ENCODE measurements at regions not wholly inside any gene's neighbourhood (a gene's known extent, or its start where the extent isn't known, plus 50 kb on each side); places are given as distances from the start of the nearest gene placed in this dataset.

DNA sequence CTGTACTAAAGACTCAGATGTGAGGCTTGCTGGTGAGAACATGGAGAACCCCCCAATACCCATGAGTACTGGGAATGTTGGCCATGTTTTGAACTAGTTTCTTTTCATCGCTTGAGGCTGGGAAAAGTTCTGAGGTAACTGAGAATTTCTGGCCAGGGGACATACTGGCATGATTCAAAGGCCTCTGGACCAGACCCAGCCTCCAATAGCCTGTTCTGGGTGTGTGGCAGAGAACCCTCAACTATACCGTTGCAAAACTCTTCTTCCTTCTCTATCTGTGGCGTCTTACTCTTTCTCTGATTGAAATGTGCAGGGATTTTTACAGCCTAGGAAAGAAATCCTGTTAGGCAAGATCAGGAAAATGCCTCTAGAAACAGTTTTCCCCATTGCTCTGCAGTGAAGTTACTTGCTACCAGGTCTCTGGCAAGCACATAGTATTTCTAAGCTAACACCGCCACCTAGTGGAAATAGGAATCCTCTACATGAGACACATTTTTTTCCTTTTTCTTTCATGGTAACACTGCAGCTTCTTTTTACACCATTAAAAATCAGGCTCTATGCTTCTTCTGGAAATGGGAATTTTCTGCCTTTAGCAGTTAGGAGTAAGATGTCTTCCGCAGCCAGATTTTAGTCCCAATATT is 170.7 kb upstream of the ZCCHC13 start:
- H3K36me3 ChIP-seq (ENCODE audit: insufficient read depth, low read length), result no peaks in the 10 kb centered on the region

DNA sequence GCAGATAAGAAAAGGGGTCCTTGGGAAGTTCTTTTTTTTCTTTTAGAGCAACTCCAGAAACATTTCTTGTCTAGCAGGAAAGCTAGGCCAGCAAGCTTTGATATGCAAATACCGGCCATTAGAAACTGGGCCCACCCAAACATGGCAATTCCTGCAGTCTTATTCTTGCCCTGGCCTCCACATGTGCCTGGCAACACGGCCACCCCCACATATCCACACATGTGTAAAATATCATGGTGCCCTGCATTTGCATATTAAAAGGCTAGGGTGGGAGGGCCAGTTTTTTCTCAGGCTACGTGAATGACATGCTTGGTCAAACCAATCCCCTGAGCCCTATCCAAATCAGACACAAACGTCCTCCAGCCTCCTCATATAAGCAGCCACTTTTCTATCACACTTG is 171.7 kb upstream of the ZCCHC13 start:
- Histone ChIP-seq H3K27me3 (ENCODE audit: low read length) (no peaks in the 10 kb centered on the region), H3K9ac (ENCODE audit: low read length) (no peak overlapping the region), H3K4me2 (ENCODE audit: low read depth, low read length, poor library complexity, severe bottlenecking) (no peak overlapping the region), H3K9me3 (ENCODE audit: low read length) (no peaks in the 10 kb centered on the region), H2AFZ (ENCODE audit: low read length) (no peak overlapping the region), H3K9me2 (replicated peaks; ENCODE audit: insufficient read depth, low read length) (no peaks in the 10 kb centered on the region), H4K20me1 (ENCODE audit: insufficient read depth, low read depth, low read length) (no peaks in the 10 kb centered on the region), H3K27ac (ENCODE audit: low read length) (no peak overlapping the region), H3K36me3 (ENCODE audit: insufficient read depth, low read length) (no peaks in the 10 kb centered on the region), H3K4me1 (ENCODE audit: low read length) (no peaks in the 10 kb centered on the region; the same call in 1 of the 2 replicates), H3K4me3 (ENCODE audit: low read length) (no peak overlapping the region), H3K79me2 (ENCODE audit: low read length) (no peaks in the 10 kb centered on the region)
- DNase-seq, result peak; percentile 46

More for the DNA sequence above, 170.7 kb upstream of the ZCCHC13 start:
- Histone ChIP-seq H3K9ac (ENCODE audit: low read length) (no peak overlapping the region), H3K9me2 (replicated peaks; ENCODE audit: insufficient read depth, low read length) (no peaks in the 10 kb centered on the region), H3K27ac (ENCODE audit: low read length) (no peak overlapping the region), H2AFZ (ENCODE audit: low read length) (no peak overlapping the region), H3K9me3 (ENCODE audit: low read length) (no peaks in the 10 kb centered on the region), H3K4me2 (ENCODE audit: low read depth, low read length, poor library complexity, severe bottlenecking) (no peak overlapping the region), H3K4me3 (ENCODE audit: low read length) (no peak overlapping the region), H3K4me1 (ENCODE audit: low read length) (no peaks in the 10 kb centered on the region; the same call in 1 of the 2 replicates), H3K79me2 (ENCODE audit: low read length) (no peaks in the 10 kb centered on the region), H4K20me1 (ENCODE audit: insufficient read depth, low read depth, low read length) (no peaks in the 10 kb centered on the region), H3K27me3 (ENCODE audit: low read length) (no peaks in the 10 kb centered on the region)
- peak; percentile 88 for DNase-seq

DNA sequence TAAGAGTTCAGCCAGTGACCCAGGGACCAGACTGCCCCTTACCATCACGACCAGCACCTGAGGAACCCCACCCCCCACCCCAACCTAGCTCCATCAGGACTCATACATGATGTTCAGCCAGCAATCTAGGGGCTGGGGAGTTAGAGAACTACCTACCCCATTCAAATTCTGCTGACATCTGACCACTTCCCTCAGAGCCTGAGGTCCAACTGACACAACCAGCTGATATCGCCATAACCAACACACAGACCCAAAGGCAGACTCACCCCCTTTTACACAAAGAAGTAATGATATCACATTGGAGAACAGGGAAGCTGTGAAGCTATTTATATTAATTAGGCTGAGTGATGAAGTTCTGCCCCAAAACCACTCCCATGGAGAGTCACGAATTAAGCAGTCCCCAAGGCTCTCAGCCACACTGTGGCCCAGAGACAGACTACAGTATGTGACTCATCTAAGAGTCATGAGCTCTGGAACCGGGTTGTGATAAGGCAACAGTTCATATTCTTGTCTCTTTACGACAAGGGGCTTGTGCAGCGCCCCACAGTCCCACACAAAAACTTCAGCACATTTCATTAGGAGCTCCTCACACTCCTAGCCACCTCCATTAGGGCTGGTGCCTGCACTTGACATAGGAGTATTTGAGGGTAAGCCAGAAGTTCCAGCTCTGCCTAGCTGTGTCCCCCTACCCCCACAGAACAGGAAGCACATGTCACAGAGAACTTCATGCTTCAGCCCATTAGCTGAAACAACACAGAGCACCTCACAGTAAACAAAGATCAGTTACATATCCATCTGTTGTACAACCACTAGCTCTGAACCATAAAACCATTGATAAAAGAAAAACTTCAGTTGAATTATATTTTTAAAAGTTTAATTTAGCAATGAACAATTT is 184.7 kb upstream of the ZCCHC13 start:
- H3K4me1 ChIP-seq (ENCODE audit: low read length), result no peaks in the 10 kb centered on the region
- no peak overlapping the region for H3K4me3 ChIP-seq (ENCODE audit: low read length)
- no peaks in the 10 kb centered on the region for H4K20me1 ChIP-seq (ENCODE audit: insufficient read depth, low read depth, low read length)
- no peaks in the 10 kb centered on the region for H3K9me2 ChIP-seq (replicated peaks; ENCODE audit: insufficient read depth, low read length)
- H3K79me2 ChIP-seq (ENCODE audit: low read length), result no peaks in the 10 kb centered on the region
- H3K4me2 ChIP-seq (ENCODE audit: low read depth, low read length, poor library complexity, severe bottlenecking), result no peak overlapping the region
- DNase-seq, result no peak
- H3K27me3 ChIP-seq (ENCODE audit: low read length), result no peaks in the 10 kb centered on the region
- H3K27ac ChIP-seq (ENCODE audit: low read length), result no peak overlapping the region
- peaks cover 5% of the 10 kb centered on the region for H3K9me3 ChIP-seq (ENCODE audit: low read length)
- no peak overlapping the region for H3K9ac ChIP-seq (ENCODE audit: low read length)
- H2AFZ ChIP-seq (ENCODE audit: low read length), result no peak overlapping the region
- no peaks in the 10 kb centered on the region for H3K36me3 ChIP-seq (ENCODE audit: insufficient read depth, low read length)

DNA sequence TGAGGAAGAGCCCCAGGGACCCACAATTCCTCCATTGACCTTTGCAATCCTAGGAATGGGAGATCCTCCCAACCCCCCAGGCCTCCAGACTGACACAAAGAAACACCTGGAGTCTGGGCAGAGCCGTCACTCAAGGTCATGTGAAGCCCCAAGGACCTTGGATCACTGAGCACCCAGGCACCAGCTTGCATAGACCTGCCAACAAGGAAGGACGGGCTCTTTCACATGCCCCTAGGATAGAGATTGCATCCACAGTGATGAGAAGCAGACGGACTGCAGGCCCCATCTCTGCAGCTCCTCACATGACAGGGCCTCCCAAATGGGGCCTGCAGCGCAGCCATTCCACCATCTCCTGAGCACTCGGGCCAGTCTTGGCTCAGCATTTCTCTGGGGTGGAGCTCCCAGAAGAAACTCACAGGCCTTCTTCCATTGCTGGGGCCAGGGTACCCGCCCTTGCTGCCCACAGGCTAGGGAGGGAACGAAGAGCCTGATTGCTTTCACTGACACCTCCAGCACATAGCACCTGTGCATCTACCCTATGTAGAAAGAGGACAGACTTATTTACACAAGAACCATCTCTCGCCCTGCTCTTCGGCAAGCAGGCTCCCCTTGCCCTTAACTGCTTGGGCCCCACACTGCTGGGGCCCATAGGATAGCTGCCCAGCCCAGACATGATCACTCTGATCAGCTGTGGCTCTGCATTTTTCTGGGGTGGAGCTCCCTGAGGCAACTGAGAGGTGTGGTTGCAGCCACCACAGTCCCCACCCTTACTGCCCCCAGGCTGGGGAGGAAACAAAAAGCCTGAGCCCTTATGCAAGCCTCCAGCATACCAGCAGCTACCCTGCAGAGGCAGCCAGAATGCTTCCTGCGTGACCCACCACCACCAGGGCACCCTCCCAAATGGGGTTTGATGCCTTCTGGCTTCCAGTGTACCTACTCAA is 185.7 kb upstream of the ZCCHC13 start:
- Histone ChIP-seq H3K4me2 (ENCODE audit: low read depth, low read length, poor library complexity, severe bottlenecking) (no peak overlapping the region), H4K20me1 (ENCODE audit: insufficient read depth, low read depth, low read length) (no peaks in the 10 kb centered on the region), H3K27ac (ENCODE audit: low read length) (no peak overlapping the region), H3K4me1 (ENCODE audit: low read length) (no peaks in the 10 kb centered on the region), H3K27me3 (ENCODE audit: low read length) (no peaks in the 10 kb centered on the region), H3K9me3 (ENCODE audit: low read length) (peaks cover 5% of the 10 kb centered on the region), H2AFZ (ENCODE audit: low read length) (no peak overlapping the region), H3K9me2 (replicated peaks; ENCODE audit: insufficient read depth, low read length) (no peaks in the 10 kb centered on the region), H3K4me3 (ENCODE audit: low read length) (no peak overlapping the region), H3K36me3 (ENCODE audit: insufficient read depth, low read length) (no peaks in the 10 kb centered on the region), H3K79me2 (ENCODE audit: low read length) (no peaks in the 10 kb centered on the region), H3K9ac (ENCODE audit: low read length) (no peak overlapping the region)
- no peak for DNase-seq

GRCh38 chrX:74111245-74111644 is 192.7 kb upstream of the ZCCHC13 start:
- H3K9me3 ChIP-seq (ENCODE audit: low read length), result no peaks in the 10 kb centered on the region
- H3K79me2 ChIP-seq (ENCODE audit: low read length), result no peaks in the 10 kb centered on the region
- H3K9ac ChIP-seq (ENCODE audit: low read length), result no peak overlapping the region
- H3K4me3 ChIP-seq (ENCODE audit: low read length), result no peak overlapping the region
- H3K4me2 ChIP-seq (ENCODE audit: low read depth, low read length, poor library complexity, severe bottlenecking), result no peak overlapping the region
- H2AFZ ChIP-seq (ENCODE audit: low read length), result no peak overlapping the region
- H3K27me3 ChIP-seq (ENCODE audit: low read length), result no peaks in the 10 kb centered on the region
- no peak for DNase-seq
- no peak overlapping the region for H3K27ac ChIP-seq (ENCODE audit: low read length)
- H3K9me2 ChIP-seq (replicated peaks; ENCODE audit: insufficient read depth, low read length), result no peaks in the 10 kb centered on the region
- no peaks in the 10 kb centered on the region for H3K4me1 ChIP-seq (ENCODE audit: low read length)
- H4K20me1 ChIP-seq (ENCODE audit: insufficient read depth, low read depth, low read length), result no peaks in the 10 kb centered on the region
- H3K36me3 ChIP-seq (ENCODE audit: insufficient read depth, low read length), result no peaks in the 10 kb centered on the region

DNA sequence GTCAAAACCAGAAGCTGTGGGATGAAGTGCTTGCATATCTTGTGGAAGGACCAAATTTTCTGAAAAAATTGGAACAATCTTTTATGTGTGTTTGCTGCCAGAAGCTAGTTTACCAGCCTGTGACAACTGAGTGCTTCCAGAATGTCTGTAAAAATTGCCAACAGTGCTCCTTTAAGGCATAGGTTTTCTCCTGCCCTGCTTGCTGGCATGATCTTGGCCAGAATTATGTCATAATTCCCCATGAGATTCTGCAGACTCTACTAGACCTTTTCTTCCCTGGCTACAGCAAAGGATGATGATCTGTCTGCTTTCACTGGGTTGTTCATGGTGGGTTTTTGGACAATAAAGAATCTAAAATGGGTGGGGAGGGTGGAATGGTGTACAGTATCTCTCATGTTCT is 196.3 kb upstream of the ZCCHC13 start:
- no peak overlapping the region for H3K4me2 ChIP-seq (ENCODE audit: low read depth, low read length, poor library complexity, severe bottlenecking)
- no peaks in the 10 kb centered on the region for H3K36me3 ChIP-seq (ENCODE audit: insufficient read depth, low read length)
- DNase-seq, result no peak
- no peak overlapping the region for H3K9ac ChIP-seq (ENCODE audit: low read length)
- H3K9me3 ChIP-seq (ENCODE audit: low read length), result no peaks in the 10 kb centered on the region
- H3K9me2 ChIP-seq (replicated peaks; ENCODE audit: insufficient read depth, low read length), result no peaks in the 10 kb centered on the region
- H3K27me3 ChIP-seq (ENCODE audit: low read length), result no peaks in the 10 kb centered on the region
- no peak overlapping the region for H3K4me3 ChIP-seq (ENCODE audit: low read length)
- no peak overlapping the region for H3K27ac ChIP-seq (ENCODE audit: low read length)
- no peaks in the 10 kb centered on the region for H3K79me2 ChIP-seq (ENCODE audit: low read length)
- no peak overlapping the region for H2AFZ ChIP-seq (ENCODE audit: low read length)
- H4K20me1 ChIP-seq (ENCODE audit: insufficient read depth, low read depth, low read length), result no peaks in the 10 kb centered on the region
- no peaks in the 10 kb centered on the region for H3K4me1 ChIP-seq (ENCODE audit: low read length)

- no peaks in the 10 kb centered on the region for H3K79me2 ChIP-seq (ENCODE audit: low read length)
- no peaks in the 10 kb centered on the region for H3K36me3 ChIP-seq (ENCODE audit: insufficient read depth, low read length)
- no peaks in the 10 kb centered on the region for H3K9me2 ChIP-seq (replicated peaks; ENCODE audit: insufficient read depth, low read length)
- no peak overlapping the region for H3K9ac ChIP-seq (ENCODE audit: low read length)
- H2AFZ ChIP-seq (ENCODE audit: low read length), result no peak overlapping the region
- no peak overlapping the region for H3K27ac ChIP-seq (ENCODE audit: low read length)
- no peak overlapping the region for H3K4me2 ChIP-seq (ENCODE audit: low read depth, low read length, poor library complexity, severe bottlenecking)
- no peak overlapping the region for H3K4me3 ChIP-seq (ENCODE audit: low read length)
- no peaks in the 10 kb centered on the region for H3K9me3 ChIP-seq (ENCODE audit: low read length)
- no peak for DNase-seq
- H3K4me1 ChIP-seq (ENCODE audit: low read length), result no peaks in the 10 kb centered on the region
- no peaks in the 10 kb centered on the region for H3K27me3 ChIP-seq (ENCODE audit: low read length)
- H4K20me1 ChIP-seq (ENCODE audit: insufficient read depth, low read depth, low read length), result no peaks in the 10 kb centered on the region
Measured at GRCh38 chrX:74104356-74105015, 199.5 kb upstream of the ZCCHC13 start.

Data from Karpas-422 (cell line).